HG02970 (cell line): ENCODE measurements at regions not wholly inside any gene's neighbourhood (a gene's known extent, or its start where the extent isn't known, plus 50 kb on each side); places are given as distances from the start of the nearest gene placed in this dataset.

ENCODE experiments used
- ATAC-seq: cut with Tn5 transposase; IDR thresholded peaks from one replicate; pipeline ENCODE4 v1.9.1; 2021; ENCODE audit warnings: mild to moderate bottlenecking, moderate library complexity, moderate number of reproducible peaks; ENCODE audit not compliant: unreplicated experiment, low FRiP score

GRCh38 chr5:61650661-61651060 lies 318.6 kb downstream of the ZSWIM6 start:
- ATAC-seq, result no peak

- ATAC-seq, result no peak
These were observed 319.1 kb downstream of the ZSWIM6 start for GRCh38 chr5:61651195-61651594.

- no peak for ATAC-seq
These were observed 320.9 kb downstream of the ZSWIM6 start for GRCh38 chr5:61652916-61653315.

GRCh38 chr5:61653807-61654580 lies 321.9 kb downstream of the ZSWIM6 start:
- ATAC-seq, result no peak

GRCh38 chr5:61654876-61655275 lies 322.8 kb downstream of the ZSWIM6 start:
- no peak for ATAC-seq

GRCh38 chr5:61657010-61657409 lies 325.0 kb downstream of the ZSWIM6 start:
- no peak for ATAC-seq

- no peak for ATAC-seq
These were observed 325.6 kb downstream of the ZSWIM6 start for GRCh38 chr5:61657686-61658085.

GRCh38 chr5:61658592-61659008 lies 326.5 kb downstream of the ZSWIM6 start:
- peak; percentile 60 for ATAC-seq

- no peak for ATAC-seq
These were observed 327.2 kb downstream of the ZSWIM6 start for GRCh38 chr5:61659221-61659696.

- ATAC-seq, result no peak
These were observed 330.6 kb downstream of the ZSWIM6 start for GRCh38 chr5:61662670-61663069.

- ATAC-seq, result no peak
These were observed 334.1 kb downstream of the ZSWIM6 start for GRCh38 chr5:61666064-61666621.

GRCh38 chr5:61667525-61668218 lies 335.6 kb downstream of the ZSWIM6 start:
- ATAC-seq, result no peak

GRCh38 chr5:61669531-61669930 lies 337.5 kb downstream of the ZSWIM6 start:
- ATAC-seq, result no peak

GRCh38 chr5:61670941-61671340 lies 338.9 kb downstream of the ZSWIM6 start:
- no peak for ATAC-seq

- no peak for ATAC-seq
These were observed 341.1 kb downstream of the ZSWIM6 start for GRCh38 chr5:61673007-61673735.

- ATAC-seq, result no peak
These were observed 342.3 kb downstream of the ZSWIM6 start for GRCh38 chr5:61674378-61674777.

GRCh38 chr5:61675015-61675692 lies 343.1 kb downstream of the ZSWIM6 start:
- no peak for ATAC-seq

- no peak for ATAC-seq
These were observed 345.2 kb downstream of the ZSWIM6 start for GRCh38 chr5:61677220-61677619.

GRCh38 chr5:61678966-61679365 lies 346.9 kb downstream of the ZSWIM6 start:
- ATAC-seq, result no peak

- ATAC-seq, result no peak
These were observed 347.5 kb downstream of the ZSWIM6 start for GRCh38 chr5:61679562-61679961.
